ENCODE measurements at regions not wholly inside any gene's neighbourhood (a gene's known extent, or its start where the extent isn't known, plus 50 kb on each side); places are given as distances from the start of the nearest gene placed in this dataset.

DNA sequence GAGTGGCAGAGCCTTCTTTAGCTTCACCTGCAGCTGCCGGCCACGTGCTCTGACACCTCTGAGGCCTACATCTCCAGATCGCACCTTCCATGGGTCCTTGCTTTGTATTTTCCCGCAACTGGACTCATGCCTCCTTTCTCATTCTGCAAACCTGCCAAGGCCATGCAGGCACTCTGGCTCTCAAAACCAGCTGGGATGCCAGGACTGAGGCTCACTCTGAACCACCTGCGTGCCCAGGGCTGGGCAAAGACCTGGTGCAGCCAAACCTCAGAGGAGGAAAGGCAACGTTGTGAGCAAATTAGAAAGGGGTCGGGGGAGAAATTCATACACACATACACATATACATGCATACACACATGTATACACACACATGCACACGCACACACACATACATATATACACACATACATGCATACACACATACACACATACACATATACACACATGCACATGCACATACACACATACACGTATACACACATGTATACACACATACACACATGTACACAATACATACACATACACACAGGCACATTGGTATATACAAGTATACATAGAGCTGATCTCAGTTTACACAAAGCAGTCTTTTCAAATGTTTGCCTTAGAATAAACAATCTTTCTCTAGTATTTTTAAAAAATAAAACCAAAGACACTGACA, 125.2 kb downstream of the RTP5 start:
- TF ChIP-seq, protein P1, sequence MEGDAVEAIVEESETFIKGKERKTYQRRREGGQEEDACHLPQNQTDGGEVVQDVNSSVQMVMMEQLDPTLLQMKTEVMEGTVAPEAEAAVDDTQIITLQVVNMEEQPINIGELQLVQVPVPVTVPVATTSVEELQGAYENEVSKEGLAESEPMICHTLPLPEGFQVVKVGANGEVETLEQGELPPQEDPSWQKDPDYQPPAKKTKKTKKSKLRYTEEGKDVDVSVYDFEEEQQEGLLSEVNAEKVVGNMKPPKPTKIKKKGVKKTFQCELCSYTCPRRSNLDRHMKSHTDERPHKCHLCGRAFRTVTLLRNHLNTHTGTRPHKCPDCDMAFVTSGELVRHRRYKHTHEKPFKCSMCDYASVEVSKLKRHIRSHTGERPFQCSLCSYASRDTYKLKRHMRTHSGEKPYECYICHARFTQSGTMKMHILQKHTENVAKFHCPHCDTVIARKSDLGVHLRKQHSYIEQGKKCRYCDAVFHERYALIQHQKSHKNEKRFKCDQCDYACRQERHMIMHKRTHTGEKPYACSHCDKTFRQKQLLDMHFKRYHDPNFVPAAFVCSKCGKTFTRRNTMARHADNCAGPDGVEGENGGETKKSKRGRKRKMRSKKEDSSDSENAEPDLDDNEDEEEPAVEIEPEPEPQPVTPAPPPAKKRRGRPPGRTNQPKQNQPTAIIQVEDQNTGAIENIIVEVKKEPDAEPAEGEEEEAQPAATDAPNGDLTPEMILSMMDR (conservative IDR thresholded peaks at IDR 0.05): no peak
- Mint-ChIP-seq H3K4me3 (no peak overlapping the region), H3K27me3 (ENCODE audit: insufficient read depth) (peaks cover 2% of the 10 kb centered on the region), H3K4me1 (no peaks in the 10 kb centered on the region), H3K27ac (no peak overlapping the region), H3K9me3 (peaks cover 8% of the 10 kb centered on the region), H3K36me3 (ENCODE audit: low read depth) (no peaks in the 10 kb centered on the region)
- H3K9ac ChIP-seq (ENCODE audit: extremely low read depth, low read length, poor library complexity, severe bottlenecking): no peak overlapping the region
- no peak overlapping the region for H3K27ac ChIP-seq (ENCODE audit: low read depth, low read length)
- whole genome bisulfite sequencing, 2 experiments (ENCODE audit: insufficient coverage in 1 of 2, insufficient read length in 1 of 2): 90 to 94% methylated on average over 7 to 9 of the region's 9 CpGs
- H3K36me3 ChIP-seq (ENCODE audit: control insufficient read depth, insufficient read depth, low read length): no peaks in the 10 kb centered on the region
- peaks cover 3% of the 10 kb centered on the region for H3K4me1 ChIP-seq (ENCODE audit: control insufficient read depth, insufficient read depth, low read length)
- H3K27me3 ChIP-seq (ENCODE audit: control insufficient read depth, insufficient read depth, low read length, poor library complexity, severe bottlenecking): no peaks in the 10 kb centered on the region
- no peak overlapping the region for H3K4me3 ChIP-seq (ENCODE audit: low read length)
- H3K9me3 ChIP-seq (ENCODE audit: control insufficient read depth, low read length): no peaks in the 10 kb centered on the region
- no peak for DNase-seq

DNA sequence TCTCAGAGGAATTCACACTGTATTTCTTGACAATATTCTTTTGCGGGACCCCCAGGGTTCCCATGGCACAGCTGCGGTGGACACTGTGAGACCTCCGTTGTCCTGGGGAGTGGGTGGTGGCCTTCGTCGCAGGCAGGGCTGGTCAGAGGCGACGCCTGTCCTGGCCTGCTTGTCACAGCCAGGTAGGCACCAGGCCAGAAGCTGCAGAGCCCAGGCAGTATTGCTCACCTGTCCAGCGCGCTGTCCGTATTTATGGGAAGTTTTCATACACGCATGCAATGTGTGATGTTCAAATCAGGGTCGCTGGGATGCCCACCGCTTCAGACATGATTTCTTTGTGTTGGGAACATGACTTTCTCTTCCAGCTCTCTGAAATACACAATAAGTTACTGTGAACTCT, 126.6 kb downstream of the RTP5 start:
- Histone ChIP-seq H3K9me3 (ENCODE audit: control insufficient read depth, low read length) (no peaks in the 10 kb centered on the region), H3K27me3 (ENCODE audit: control insufficient read depth, insufficient read depth, low read length, poor library complexity, severe bottlenecking) (no peaks in the 10 kb centered on the region), H3K9ac (ENCODE audit: extremely low read depth, low read length, poor library complexity, severe bottlenecking) (no peak overlapping the region), H3K27ac (ENCODE audit: low read depth, low read length) (no peak overlapping the region), H3K4me1 (ENCODE audit: control insufficient read depth, insufficient read depth, low read length) (peaks cover 3% of the 10 kb centered on the region), H3K4me3 (ENCODE audit: low read length) (no peak overlapping the region), H3K36me3 (ENCODE audit: control insufficient read depth, insufficient read depth, low read length) (no peaks in the 10 kb centered on the region)
- 89 to 96% methylated on average over 10 to 13 of the region's 13 CpGs for WGBS, 2 experiments (ENCODE audit: insufficient coverage in 1 of 2, insufficient read length in 1 of 2)
- Mint-ChIP-seq H3K4me3 (no peak overlapping the region), H3K36me3 (ENCODE audit: low read depth) (no peaks in the 10 kb centered on the region), H3K9me3 (peaks cover 1% of the 10 kb centered on the region), H3K27ac (no peak overlapping the region), H3K4me1 (no peaks in the 10 kb centered on the region), H3K27me3 (ENCODE audit: insufficient read depth) (peaks cover 2% of the 10 kb centered on the region)
- no peak for DNase-seq
- TF ChIP-seq, protein P1 (conservative IDR thresholded peaks at IDR 0.05): no peak

DNA sequence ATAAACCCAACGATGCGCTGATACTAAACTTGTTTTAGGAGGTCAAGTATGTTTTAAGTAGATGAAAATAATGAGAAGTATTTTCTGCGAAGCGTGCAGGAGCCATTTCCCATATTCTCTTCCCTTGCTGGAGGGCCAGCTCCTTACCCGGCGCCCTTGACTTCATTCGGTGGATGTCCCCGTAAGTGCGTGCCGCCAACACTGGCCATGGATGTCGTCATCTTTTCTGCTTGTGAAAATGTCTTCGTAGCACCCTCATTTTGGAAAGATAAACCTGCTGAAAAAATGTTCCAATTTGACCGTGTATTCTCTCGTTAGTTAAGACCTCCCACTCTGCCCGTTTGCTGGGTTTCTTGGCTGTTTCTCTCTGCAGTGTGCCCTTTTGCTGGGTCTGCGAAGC, 127.5 kb downstream of the RTP5 start:
- H3K9me3 ChIP-seq (ENCODE audit: control insufficient read depth, low read length): no peaks in the 10 kb centered on the region
- H3K27me3 ChIP-seq (ENCODE audit: control insufficient read depth, insufficient read depth, low read length, poor library complexity, severe bottlenecking): no peaks in the 10 kb centered on the region
- 96 to 98% methylated on average over 16 of the region's 16 CpGs for WGBS, 2 experiments (ENCODE audit: insufficient coverage in 1 of 2, insufficient read length in 1 of 2)
- H3K9ac ChIP-seq (ENCODE audit: extremely low read depth, low read length, poor library complexity, severe bottlenecking): no peak overlapping the region
- no peak overlapping the region for H3K4me3 ChIP-seq (ENCODE audit: low read length)
- H3K27ac Mint-ChIP-seq: no peak overlapping the region
- no peaks in the 10 kb centered on the region for H3K36me3 ChIP-seq (ENCODE audit: control insufficient read depth, insufficient read depth, low read length)
- TF ChIP-seq, protein P1 (conservative IDR thresholded peaks at IDR 0.05): no peak
- H3K4me1 ChIP-seq (ENCODE audit: control insufficient read depth, insufficient read depth, low read length): peaks cover 3% of the 10 kb centered on the region
- no peak for DNase-seq
- H3K27me3 Mint-ChIP-seq (ENCODE audit: insufficient read depth): peaks cover 2% of the 10 kb centered on the region
- no peaks in the 10 kb centered on the region for H3K9me3 Mint-ChIP-seq
- H3K4me3 Mint-ChIP-seq: no peak overlapping the region
- no peaks in the 10 kb centered on the region for H3K4me1 Mint-ChIP-seq
- H3K27ac ChIP-seq (ENCODE audit: low read depth, low read length): no peak overlapping the region
- no peaks in the 10 kb centered on the region for H3K36me3 Mint-ChIP-seq (ENCODE audit: low read depth)

All from endodermal cell (in vitro differentiated cells).